ENCODE measurements at regions not wholly inside any gene's neighbourhood (a gene's known extent, or its start where the extent isn't known, plus 50 kb on each side); places are given as distances from the start of the nearest gene placed in this dataset.

DNA sequence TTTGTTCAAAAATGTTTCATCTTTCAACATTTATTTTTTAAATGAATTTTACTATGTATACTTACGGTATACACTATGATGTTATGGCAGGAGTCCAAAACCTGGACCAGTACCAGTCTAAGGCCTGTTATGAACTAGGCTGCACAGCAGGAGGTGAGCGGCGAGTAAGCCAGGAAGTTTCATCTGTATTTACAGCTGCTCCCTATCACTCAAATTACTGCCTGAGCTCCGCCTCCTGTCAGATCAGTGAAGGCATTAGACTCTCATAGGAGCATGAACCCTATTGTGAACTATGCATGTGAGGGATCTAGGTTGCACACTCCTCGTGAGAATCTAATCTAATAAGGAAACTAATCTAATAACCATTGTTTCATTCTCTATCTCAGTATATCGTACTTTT, 715.5 kb upstream of the PTPRD start:
- no peaks in the 10 kb centered on the region for H3K4me1 ChIP-seq (ENCODE audit: control extremely low read depth in 1 of 4, control insufficient read depth in 4 of 4, insufficient read depth in 4 of 4, low read length in 3 of 4)
- WGBS (ENCODE audit: insufficient coverage): 100% methylated on average over 2 of the region's 6 CpGs
- no peak overlapping the region for H3K27ac ChIP-seq (ENCODE audit: insufficient read depth in 1 of 2, low read depth in 1 of 2, low read length in 2 of 2, poor library complexity in 1 of 2, severe bottlenecking in 2 of 2)
- H3K36me3 ChIP-seq (ENCODE audit: control insufficient read depth in 4 of 4, insufficient read depth in 4 of 4, low read length in 3 of 4): no peaks in the 10 kb centered on the region
- CTCF ChIA-PET: no interaction called here
- H3K9me3 ChIP-seq (ENCODE audit: control extremely low read depth in 1 of 5, control insufficient read depth in 4 of 5, insufficient read depth in 2 of 5, low read depth in 1 of 5, low read length in 4 of 5): peaks cover 0 to 1% (median 0%) of the 10 kb centered on the region in 5 experiments
- POLR2A ChIA-PET: no interaction called here
- H3K27me3 ChIP-seq (replicated peaks in 2 of 5; ENCODE audit: control insufficient read depth in 4 of 5, insufficient read depth in 5 of 5, low read length in 4 of 5): peaks cover 0 to 4% (median 0%) of the 10 kb centered on the region in 5 experiments
- no peak for DNase-seq
- no peak overlapping the region for H3K4me3 ChIP-seq (ENCODE audit: control insufficient read depth in 1 of 7, extremely low read depth in 1 of 7, insufficient read depth in 4 of 7, low read depth in 2 of 7, low read length in 6 of 7)

- Histone ChIP-seq H3K4me3 (ENCODE audit: control insufficient read depth in 1 of 7, extremely low read depth in 1 of 7, insufficient read depth in 4 of 7, low read depth in 2 of 7, low read length in 6 of 7) (no peak overlapping the region), H3K4me1 (ENCODE audit: control extremely low read depth in 1 of 4, control insufficient read depth in 4 of 4, insufficient read depth in 4 of 4, low read length in 3 of 4) (peaks cover 0 to 10% (median 4%) of the 10 kb centered on the region in 4 experiments), H3K9me3 (ENCODE audit: control extremely low read depth in 1 of 5, control insufficient read depth in 4 of 5, insufficient read depth in 2 of 5, low read depth in 1 of 5, low read length in 4 of 5) (peaks cover 0 to 1% (median 0%) of the 10 kb centered on the region in 5 experiments), H3K27ac (ENCODE audit: insufficient read depth in 1 of 2, low read depth in 1 of 2, low read length in 2 of 2, poor library complexity in 1 of 2, severe bottlenecking in 2 of 2) (no peak overlapping the region), H3K27me3 (replicated peaks in 2 of 5; ENCODE audit: control insufficient read depth in 4 of 5, insufficient read depth in 5 of 5, low read length in 4 of 5) (peaks cover 0 to 10% (median 6%) of the 10 kb centered on the region in 5 experiments), H3K36me3 (ENCODE audit: control insufficient read depth in 4 of 4, insufficient read depth in 4 of 4, low read length in 3 of 4) (no peaks in the 10 kb centered on the region)
- POLR2A ChIA-PET: no interaction called here
- CTCF ChIA-PET: no interaction called here
- no peak for DNase-seq
Measured at GRCh38 chr9:11335011-11335410, 722.2 kb upstream of the PTPRD start.

GRCh38 chr9:11338130-11338529, 725.3 kb upstream of the PTPRD start:
- ChIA-PET CTCF (no interaction called here), POLR2A (interaction anchor here (0.6 kb wide), 1 partner anchor 877 kb away, joined by 3 read pairs; no protein-coding TSS in a partner anchor)
- DNase-seq: peak; percentile 10 to 55 (median 53)
- WGBS (ENCODE audit: insufficient coverage): no CpG with 5 or more reads among the region's 1 CpG
- H3K27me3 ChIP-seq (replicated peaks in 2 of 5; ENCODE audit: control insufficient read depth in 4 of 5, insufficient read depth in 5 of 5, low read length in 4 of 5): peaks cover 0 to 16% (median 10%) of the 10 kb centered on the region in 5 experiments
- H3K4me1 ChIP-seq (ENCODE audit: control extremely low read depth in 1 of 4, control insufficient read depth in 4 of 4, insufficient read depth in 4 of 4, low read length in 3 of 4): peaks cover 0 to 10% (median 4%) of the 10 kb centered on the region in 4 experiments
- H3K9me3 ChIP-seq (ENCODE audit: control extremely low read depth in 1 of 5, control insufficient read depth in 4 of 5, insufficient read depth in 2 of 5, low read depth in 1 of 5, low read length in 4 of 5): no peaks in the 10 kb centered on the region
- no peak overlapping the region for H3K4me3 ChIP-seq (ENCODE audit: control insufficient read depth in 1 of 7, extremely low read depth in 1 of 7, insufficient read depth in 4 of 7, low read depth in 2 of 7, low read length in 6 of 7)
- no peak overlapping the region for H3K27ac ChIP-seq (ENCODE audit: insufficient read depth in 1 of 2, low read depth in 1 of 2, low read length in 2 of 2, poor library complexity in 1 of 2, severe bottlenecking in 2 of 2)
- H3K36me3 ChIP-seq (ENCODE audit: control insufficient read depth in 4 of 4, insufficient read depth in 4 of 4, low read length in 3 of 4): no peaks in the 10 kb centered on the region

DNA sequence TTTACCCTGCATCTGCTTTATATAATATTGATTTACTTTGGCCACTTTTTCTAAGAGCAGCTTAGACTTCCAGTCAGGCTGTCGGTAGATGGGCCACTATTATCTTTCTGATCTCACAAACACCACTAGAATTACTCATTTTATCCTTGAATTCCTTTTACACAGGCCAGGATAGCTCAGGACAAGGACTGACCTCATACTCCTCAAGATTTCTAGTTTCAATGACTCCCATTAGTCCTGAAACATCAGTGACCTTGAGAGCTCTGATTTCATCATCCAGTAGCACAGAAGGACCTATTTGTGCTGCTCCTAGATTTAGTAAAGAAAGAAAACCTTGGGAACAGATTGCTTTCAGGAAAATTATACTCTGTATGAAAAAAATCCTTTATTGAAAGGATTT, 727.9 kb upstream of the PTPRD start:
- Histone ChIP-seq H3K4me1 (ENCODE audit: control extremely low read depth in 1 of 4, control insufficient read depth in 4 of 4, insufficient read depth in 4 of 4, low read length in 3 of 4) (peaks cover 0 to 10% (median 4%) of the 10 kb centered on the region in 4 experiments), H3K36me3 (ENCODE audit: control insufficient read depth in 4 of 4, insufficient read depth in 4 of 4, low read length in 3 of 4) (no peaks in the 10 kb centered on the region), H3K27ac (ENCODE audit: insufficient read depth in 1 of 2, low read depth in 1 of 2, low read length in 2 of 2, poor library complexity in 1 of 2, severe bottlenecking in 2 of 2) (no peak overlapping the region), H3K27me3 (replicated peaks in 2 of 5; ENCODE audit: control insufficient read depth in 4 of 5, insufficient read depth in 5 of 5, low read length in 4 of 5) (peaks cover 0 to 11% (median 7%) of the 10 kb centered on the region in 5 experiments), H3K4me3 (ENCODE audit: control insufficient read depth in 1 of 7, extremely low read depth in 1 of 7, insufficient read depth in 4 of 7, low read depth in 2 of 7, low read length in 6 of 7) (no peak overlapping the region), H3K9me3 (ENCODE audit: control extremely low read depth in 1 of 5, control insufficient read depth in 4 of 5, insufficient read depth in 2 of 5, low read depth in 1 of 5, low read length in 4 of 5) (no peaks in the 10 kb centered on the region)
- DNase-seq: no peak
- no CpG with 5 or more reads among the region's 1 CpG for WGBS (ENCODE audit: insufficient coverage)
- ChIA-PET POLR2A (no interaction called here), CTCF (no interaction called here)

GRCh38 chr9:11347437-11347836, 734.6 kb upstream of the PTPRD start:
- ChIA-PET POLR2A (no interaction called here), CTCF (no interaction called here)
- H3K27me3 ChIP-seq (replicated peaks in 2 of 5; ENCODE audit: control insufficient read depth in 4 of 5, insufficient read depth in 5 of 5, low read length in 4 of 5): peaks cover 0 to 3% (median 0%) of the 10 kb centered on the region in 5 experiments
- DNase-seq: no peak
- peaks cover 0 to 5% (median 0%) of the 10 kb centered on the region in 5 experiments for H3K9me3 ChIP-seq (ENCODE audit: control extremely low read depth in 1 of 5, control insufficient read depth in 4 of 5, insufficient read depth in 2 of 5, low read depth in 1 of 5, low read length in 4 of 5)
- H3K4me1 ChIP-seq (ENCODE audit: control extremely low read depth in 1 of 4, control insufficient read depth in 4 of 4, insufficient read depth in 4 of 4, low read length in 3 of 4): no peaks in the 10 kb centered on the region
- no peaks in the 10 kb centered on the region for H3K36me3 ChIP-seq (ENCODE audit: control insufficient read depth in 4 of 4, insufficient read depth in 4 of 4, low read length in 3 of 4)
- H3K27ac ChIP-seq (ENCODE audit: insufficient read depth in 1 of 2, low read depth in 1 of 2, low read length in 2 of 2, poor library complexity in 1 of 2, severe bottlenecking in 2 of 2): no peak overlapping the region
- H3K4me3 ChIP-seq (ENCODE audit: control insufficient read depth in 1 of 7, extremely low read depth in 1 of 7, insufficient read depth in 4 of 7, low read depth in 2 of 7, low read length in 6 of 7): no peak overlapping the region

DNA sequence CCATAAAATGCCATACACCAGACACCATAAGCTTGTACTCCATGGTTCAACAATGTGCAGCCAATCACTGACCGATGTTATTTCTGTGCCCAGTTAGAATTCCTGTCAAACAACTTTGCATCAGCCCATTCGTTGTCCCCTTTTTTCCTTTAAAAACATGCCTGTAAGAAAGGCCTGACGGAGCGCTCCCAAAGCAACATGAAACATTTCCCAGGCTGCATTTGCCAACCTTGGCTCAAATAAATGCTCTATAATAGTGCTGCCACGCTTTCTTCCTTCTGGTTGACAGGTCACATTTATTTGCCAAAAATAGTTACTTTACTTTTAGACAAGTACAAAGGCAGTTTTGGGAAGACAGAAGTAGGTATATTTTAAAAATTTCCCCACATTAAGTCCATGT, 735.6 kb upstream of the PTPRD start:
- no peak overlapping the region for H3K27ac ChIP-seq (ENCODE audit: insufficient read depth in 1 of 2, low read depth in 1 of 2, low read length in 2 of 2, poor library complexity in 1 of 2, severe bottlenecking in 2 of 2)
- 91% methylated on average over 5 of the region's 5 CpGs for WGBS (ENCODE audit: insufficient coverage)
- no peak overlapping the region for H3K4me3 ChIP-seq (ENCODE audit: control insufficient read depth in 1 of 7, extremely low read depth in 1 of 7, insufficient read depth in 4 of 7, low read depth in 2 of 7, low read length in 6 of 7)
- ChIA-PET POLR2A (no interaction called here), CTCF (no interaction called here)
- H3K36me3 ChIP-seq (ENCODE audit: control insufficient read depth in 4 of 4, insufficient read depth in 4 of 4, low read length in 3 of 4): no peaks in the 10 kb centered on the region
- H3K9me3 ChIP-seq (ENCODE audit: control extremely low read depth in 1 of 5, control insufficient read depth in 4 of 5, insufficient read depth in 2 of 5, low read depth in 1 of 5, low read length in 4 of 5): peaks cover 0 to 5% (median 0%) of the 10 kb centered on the region in 5 experiments
- no peaks in the 10 kb centered on the region for H3K4me1 ChIP-seq (ENCODE audit: control extremely low read depth in 1 of 4, control insufficient read depth in 4 of 4, insufficient read depth in 4 of 4, low read length in 3 of 4)
- H3K27me3 ChIP-seq (replicated peaks in 2 of 5; ENCODE audit: control insufficient read depth in 4 of 5, insufficient read depth in 5 of 5, low read length in 4 of 5): no peaks in the 10 kb centered on the region
- DNase-seq: no peak

- Histone ChIP-seq H3K4me1 (ENCODE audit: control extremely low read depth in 1 of 4, control insufficient read depth in 4 of 4, insufficient read depth in 4 of 4, low read length in 3 of 4) (no peaks in the 10 kb centered on the region), H3K27ac (ENCODE audit: insufficient read depth in 1 of 2, low read depth in 1 of 2, low read length in 2 of 2, poor library complexity in 1 of 2, severe bottlenecking in 2 of 2) (no peak overlapping the region), H3K36me3 (ENCODE audit: control insufficient read depth in 4 of 4, insufficient read depth in 4 of 4, low read length in 3 of 4) (no peaks in the 10 kb centered on the region), H3K27me3 (replicated peaks in 2 of 5; ENCODE audit: control insufficient read depth in 4 of 5, insufficient read depth in 5 of 5, low read length in 4 of 5) (no peaks in the 10 kb centered on the region), H3K9me3 (ENCODE audit: control extremely low read depth in 1 of 5, control insufficient read depth in 4 of 5, insufficient read depth in 2 of 5, low read depth in 1 of 5, low read length in 4 of 5) (peaks cover 0 to 5% (median 0%) of the 10 kb centered on the region in 5 experiments), H3K4me3 (ENCODE audit: control insufficient read depth in 1 of 7, extremely low read depth in 1 of 7, insufficient read depth in 4 of 7, low read depth in 2 of 7, low read length in 6 of 7) (no peak overlapping the region)
- CTCF ChIA-PET: no interaction called here
- no peak for DNase-seq
- 87% methylated on average over 5 of the region's 5 CpGs for WGBS (ENCODE audit: insufficient coverage)
- POLR2A ChIA-PET: no interaction called here
Measured at GRCh38 chr9:11349187-11349586, 736.4 kb upstream of the PTPRD start.
